ENCODE measurements at regions not wholly inside any gene's neighbourhood (a gene's known extent, or its start where the extent isn't known, plus 50 kb on each side); places are given as distances from the start of the nearest gene placed in this dataset.
A peak's percentile ranks its signal among the peaks of the same experiment; 100 is the strongest.
"Not testable (repeated sequence)": the region's sequence is repeated elsewhere in the genome, so short reads cannot be mapped to it uniquely, and the experiment has no call there.

DNA sequence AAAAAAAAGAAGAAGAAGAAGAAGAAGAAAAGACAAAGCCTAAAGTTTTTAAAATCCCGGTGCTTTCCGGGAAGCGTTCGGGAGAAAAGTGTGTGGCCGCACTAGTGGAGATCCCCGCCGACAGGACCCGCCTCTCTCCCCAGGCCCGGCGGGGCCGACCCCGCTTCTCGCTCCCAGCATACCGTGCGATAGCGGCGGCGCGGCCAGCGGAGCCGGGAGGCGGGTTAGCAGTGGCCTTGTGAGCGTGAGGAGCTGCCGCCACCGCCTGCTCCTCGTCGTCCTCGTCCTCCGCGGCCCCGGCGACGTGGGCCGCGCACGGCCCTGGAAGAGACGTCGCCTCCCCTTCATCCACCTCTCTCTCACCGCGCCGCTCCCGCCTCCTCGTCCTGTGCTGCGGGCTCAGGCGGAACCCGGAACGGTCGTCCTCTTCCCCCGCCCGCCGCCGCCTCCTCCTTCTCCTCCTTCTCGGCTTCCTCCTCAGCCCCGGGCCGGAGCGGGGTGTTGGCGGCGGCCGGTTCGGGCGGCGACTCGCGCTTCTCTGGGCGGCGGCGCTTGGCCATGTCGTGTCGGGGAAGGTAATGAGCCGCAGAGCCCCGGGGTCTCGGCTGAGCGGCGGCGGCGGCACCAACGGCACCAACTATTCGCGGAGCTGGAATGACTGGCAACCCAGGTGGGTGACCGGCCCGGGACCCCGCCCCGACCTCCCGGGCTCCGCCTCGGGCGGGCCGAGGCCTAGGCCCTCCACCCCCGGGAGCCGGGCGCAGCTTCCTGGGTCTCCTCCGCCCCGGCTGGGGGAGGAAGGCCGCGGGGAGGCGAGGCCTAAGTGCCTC is 62.6 kb upstream of the CDR2 start:
- peak; percentile 86 for DNase-seq

DNA sequence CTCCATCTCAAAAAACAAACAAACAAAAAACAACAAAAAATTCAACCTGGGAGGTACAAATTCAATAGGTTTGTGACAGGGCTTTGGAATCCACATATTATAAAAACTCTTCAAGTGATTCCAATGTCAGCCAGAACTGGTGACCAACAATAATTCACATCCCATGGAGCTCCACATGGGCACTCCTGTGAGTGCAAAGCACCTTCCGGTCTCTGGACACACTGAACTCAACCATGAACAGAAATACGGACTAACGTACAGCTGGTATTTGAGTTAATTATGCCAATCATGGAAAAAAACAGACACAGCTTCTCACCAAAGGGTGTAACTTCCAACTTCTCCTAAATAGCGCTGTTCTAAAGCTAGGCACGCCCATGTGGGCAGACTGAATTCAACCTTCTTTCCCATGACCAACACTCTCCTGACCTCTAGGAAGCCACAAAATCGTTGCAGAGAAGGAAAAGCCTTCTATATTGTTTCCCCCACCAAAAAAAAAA is 62.0 kb upstream of the CDR2 start:
- DNase-seq, result peak; percentile 24

DNA sequence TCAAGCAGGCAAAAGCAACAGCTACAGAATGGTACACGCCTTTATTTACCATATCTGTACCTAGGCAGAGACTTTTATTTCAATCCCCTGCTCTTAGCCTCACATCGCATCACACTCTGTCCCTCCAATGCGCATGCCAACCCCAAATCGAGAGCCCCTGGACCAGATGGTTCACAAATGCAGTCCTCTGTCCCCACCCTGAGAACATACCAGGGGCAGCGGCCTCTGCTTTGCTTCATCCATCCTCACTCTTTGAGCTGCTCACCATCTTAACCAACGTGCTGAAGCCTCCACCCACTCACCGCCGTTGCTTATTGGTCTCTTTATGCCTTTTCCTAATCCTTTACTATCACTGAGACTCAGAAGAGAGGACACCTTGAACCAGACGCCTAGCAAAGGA is 56.9 kb upstream of the CDR2 start:
- DNase-seq, result not testable (repeated sequence)

DNA sequence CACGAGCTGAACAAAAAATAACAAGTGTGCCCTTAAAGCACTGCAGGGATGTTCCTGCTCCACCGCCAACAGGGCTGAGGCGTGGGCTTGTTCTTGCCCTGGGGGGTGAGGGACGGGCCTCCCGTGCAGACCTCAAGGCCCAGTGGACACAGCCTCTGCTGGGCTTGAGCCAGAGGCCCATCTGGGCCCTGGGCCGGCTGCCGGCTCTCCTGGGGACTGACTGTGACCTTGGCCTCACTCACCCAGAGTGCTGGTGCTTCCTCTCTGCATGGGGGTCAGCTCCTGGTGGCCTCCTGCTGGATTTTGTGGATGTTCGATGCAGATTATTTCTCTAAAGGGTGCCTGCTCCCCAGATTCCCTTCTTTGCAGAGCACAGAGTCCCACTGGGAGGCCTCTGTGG is 54.2 kb upstream of the CDR2 start:
- DNase-seq, result no peak

DNA sequence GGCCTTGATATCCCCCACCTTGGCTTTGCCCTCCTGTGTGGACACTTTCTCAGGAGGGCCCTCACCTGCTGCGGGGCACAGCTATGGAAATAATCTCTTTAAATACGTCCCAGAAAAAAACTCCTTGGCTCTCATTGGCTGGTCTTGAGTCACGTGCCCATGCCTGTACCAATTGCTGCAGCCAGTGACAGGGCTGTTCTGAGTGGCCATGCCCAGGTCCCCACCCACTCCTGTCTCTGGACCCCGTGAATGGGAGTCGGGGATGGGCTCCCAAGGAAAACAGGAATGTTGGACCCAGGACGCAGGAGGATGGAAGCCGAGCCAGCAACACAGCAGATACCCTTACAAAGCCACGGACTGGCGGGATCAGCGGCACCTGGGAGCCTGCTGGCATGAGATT is 53.1 kb upstream of the CDR2 start:
- DNase-seq, result no peak

DNA sequence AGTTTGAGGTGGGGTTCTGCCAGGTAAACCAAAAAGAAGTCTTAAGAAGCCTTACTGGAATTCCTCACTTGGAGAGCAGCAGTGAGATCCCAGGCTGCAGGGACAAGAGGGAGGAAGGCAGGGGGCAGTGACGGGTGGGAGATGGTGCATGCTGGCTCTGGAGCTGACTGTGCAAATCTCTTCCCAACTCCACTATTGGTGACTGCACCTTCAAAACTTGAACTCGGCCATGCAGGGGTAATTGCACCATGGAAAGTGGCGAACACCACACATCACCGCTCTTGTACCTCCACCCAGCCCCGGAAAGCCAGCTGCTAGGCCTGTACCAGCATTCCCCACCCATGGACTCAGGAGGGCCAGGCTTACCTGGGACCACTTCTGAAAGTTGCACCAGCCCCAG is 51.4 kb upstream of the CDR2 start:
- DNase-seq, result no peak

DNA sequence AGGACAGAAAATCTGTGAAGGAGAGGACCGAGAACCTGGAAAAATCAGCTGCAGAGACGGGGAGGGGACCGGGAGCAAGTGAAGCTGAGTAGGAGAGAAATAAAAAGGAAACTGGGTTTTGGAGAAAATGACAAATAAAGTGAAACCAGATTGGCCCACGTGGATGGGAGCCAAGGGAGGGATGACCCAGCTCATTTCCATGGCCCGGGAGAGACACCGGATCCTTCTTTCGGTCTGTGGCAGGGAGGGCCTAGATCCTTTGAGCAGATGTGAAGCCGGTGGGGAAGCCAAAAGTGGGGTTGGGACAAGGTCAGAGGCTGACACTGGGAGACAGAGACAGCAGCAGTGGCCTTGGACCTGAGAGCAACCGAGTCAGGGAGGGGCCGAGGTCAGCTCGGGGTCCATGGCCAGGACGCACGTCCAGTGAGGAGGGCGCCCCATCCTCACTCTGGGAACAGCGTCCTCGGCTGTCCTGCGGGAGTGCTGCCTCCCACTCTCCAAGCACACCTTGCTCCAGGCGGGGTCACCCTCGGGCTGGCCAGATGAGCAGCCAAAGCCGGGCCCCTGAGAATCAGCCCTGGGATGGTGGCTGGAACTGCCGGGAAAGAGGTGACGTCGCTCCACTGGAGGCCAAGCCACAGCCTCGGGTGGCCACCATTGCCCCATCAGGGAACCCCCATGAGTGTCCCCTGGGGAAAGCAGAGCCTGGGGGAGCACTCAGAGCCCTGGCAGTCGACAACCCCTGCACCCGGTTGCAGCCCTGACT is 50.8 kb upstream of the CDR2 start:
- no peak for DNase-seq

DNA sequence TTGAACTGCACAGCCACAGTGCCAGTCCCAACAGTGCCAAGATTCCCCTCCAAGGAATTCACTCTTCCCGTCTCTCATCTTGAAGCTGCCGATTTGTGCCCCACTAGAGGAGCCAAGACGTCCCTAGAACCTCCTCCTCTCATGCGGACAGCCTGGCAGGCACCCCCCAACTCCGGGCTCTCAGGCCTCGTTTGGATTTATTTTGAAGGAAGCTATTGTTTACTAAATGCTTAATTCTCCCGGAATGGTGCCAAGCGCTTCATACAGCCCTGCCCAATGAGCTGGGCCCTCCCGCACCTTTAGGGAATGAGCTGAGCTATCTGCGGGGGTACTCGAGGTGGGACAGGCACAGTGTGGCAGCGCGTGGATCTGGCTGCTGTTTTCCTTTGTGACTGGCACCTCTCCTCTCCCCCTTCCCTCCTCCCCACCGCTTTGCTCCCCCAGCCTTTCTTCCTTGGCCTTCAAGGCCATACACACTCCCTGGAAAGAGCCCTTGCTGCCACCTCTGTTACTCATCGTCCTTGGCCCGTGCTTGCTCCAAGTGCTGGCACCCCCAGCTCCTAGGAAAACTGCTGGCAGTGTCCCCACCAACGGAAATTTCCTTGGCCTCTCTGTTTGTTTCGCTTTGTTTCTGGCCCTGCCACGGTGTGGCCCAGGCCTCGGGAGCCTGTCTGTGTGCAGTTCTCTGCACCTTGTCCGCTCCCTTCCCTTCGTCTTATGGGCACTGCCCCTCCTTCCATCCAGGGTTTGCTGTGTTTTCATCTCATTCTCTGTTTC is 49.9 kb upstream of the CDR2 start:
- DNase-seq, result no peak
